ENCODE measurements at regions not wholly inside any gene's neighbourhood (a gene's known extent, or its start where the extent isn't known, plus 50 kb on each side); places are given as distances from the start of the nearest gene placed in this dataset.

DNA sequence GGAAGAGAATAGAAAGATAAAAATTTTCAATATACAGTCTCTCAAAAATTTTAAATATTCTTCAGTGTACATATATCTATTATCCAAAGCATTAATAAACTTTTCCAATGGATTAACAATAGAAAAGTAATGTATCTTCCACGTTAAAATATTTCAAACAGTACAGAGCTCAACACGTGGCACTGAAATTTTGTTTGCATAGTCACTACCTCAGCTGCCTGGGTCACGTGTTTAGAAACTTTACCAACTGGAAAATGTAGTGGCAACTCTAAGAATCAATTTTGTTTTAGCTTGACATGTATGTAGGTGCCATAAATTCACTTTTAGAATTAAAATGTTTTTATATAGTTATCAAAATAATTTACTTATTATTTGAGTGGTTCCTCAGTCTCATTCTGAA is 85.3 kb downstream of the CNTN3 start:
- POLR2A ChIA-PET: no interaction called here

GRCh38 chr3:74527566-74527965 is 86.9 kb downstream of the CNTN3 start:
- H3K27me3 Mint-ChIP-seq (ENCODE audit: insufficient read depth, unreplicated experiment): peaks cover 4% of the 10 kb centered on the region
- POLR2A ChIA-PET: no interaction called here
- Histone ChIP-seq H3K4me3 (ENCODE audit: low read depth, low read length) (no peak overlapping the region), H3K9me3 (no peaks in the 10 kb centered on the region), H3K36me3 (ENCODE audit: control insufficient read depth, insufficient read depth, low read length) (no peaks in the 10 kb centered on the region), H3K27me3 (replicated peaks; ENCODE audit: control insufficient read depth, insufficient read depth, low read length) (no peaks in the 10 kb centered on the region), H3K4me1 (no peaks in the 10 kb centered on the region)
- H3K4me1 Mint-ChIP-seq (ENCODE audit: low read depth, unreplicated experiment): peaks cover 9% of the 10 kb centered on the region
- no peaks in the 10 kb centered on the region for H3K9me3 Mint-ChIP-seq (ENCODE audit: unreplicated experiment)
- TF ChIP-seq, protein P1, sequence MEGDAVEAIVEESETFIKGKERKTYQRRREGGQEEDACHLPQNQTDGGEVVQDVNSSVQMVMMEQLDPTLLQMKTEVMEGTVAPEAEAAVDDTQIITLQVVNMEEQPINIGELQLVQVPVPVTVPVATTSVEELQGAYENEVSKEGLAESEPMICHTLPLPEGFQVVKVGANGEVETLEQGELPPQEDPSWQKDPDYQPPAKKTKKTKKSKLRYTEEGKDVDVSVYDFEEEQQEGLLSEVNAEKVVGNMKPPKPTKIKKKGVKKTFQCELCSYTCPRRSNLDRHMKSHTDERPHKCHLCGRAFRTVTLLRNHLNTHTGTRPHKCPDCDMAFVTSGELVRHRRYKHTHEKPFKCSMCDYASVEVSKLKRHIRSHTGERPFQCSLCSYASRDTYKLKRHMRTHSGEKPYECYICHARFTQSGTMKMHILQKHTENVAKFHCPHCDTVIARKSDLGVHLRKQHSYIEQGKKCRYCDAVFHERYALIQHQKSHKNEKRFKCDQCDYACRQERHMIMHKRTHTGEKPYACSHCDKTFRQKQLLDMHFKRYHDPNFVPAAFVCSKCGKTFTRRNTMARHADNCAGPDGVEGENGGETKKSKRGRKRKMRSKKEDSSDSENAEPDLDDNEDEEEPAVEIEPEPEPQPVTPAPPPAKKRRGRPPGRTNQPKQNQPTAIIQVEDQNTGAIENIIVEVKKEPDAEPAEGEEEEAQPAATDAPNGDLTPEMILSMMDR (IDR thresholded peaks at IDR 0.05; ENCODE audit: insufficient read depth in 1 of 2, low read depth in 1 of 2, low read length in 1 of 2, severe bottlenecking in 1 of 2, unreplicated experiment in 1 of 2): no peak
- no peak overlapping the region for H3K27ac Mint-ChIP-seq (ENCODE audit: unreplicated experiment)
- BruUV-seq (replicated peaks): no TSS peak
- DNase-seq: no peak
- H3K36me3 Mint-ChIP-seq (ENCODE audit: insufficient read depth, unreplicated experiment): no peaks in the 10 kb centered on the region
- no peak overlapping the region for H3K4me3 Mint-ChIP-seq (ENCODE audit: unreplicated experiment)
- intact Hi-C loops (cut with micrococcal nuclease; ENCODE audit: unreplicated experiment): no loop called here
- CTCF ChIA-PET: no interaction called here

More for the DNA sequence above, 85.3 kb downstream of the CNTN3 start:
- Mint-ChIP-seq H3K27ac (ENCODE audit: unreplicated experiment) (no peak overlapping the region), H3K27me3 (ENCODE audit: insufficient read depth, unreplicated experiment) (peaks cover 4% of the 10 kb centered on the region), H3K36me3 (ENCODE audit: insufficient read depth, unreplicated experiment) (no peaks in the 10 kb centered on the region), H3K4me1 (ENCODE audit: low read depth, unreplicated experiment) (peaks cover 9% of the 10 kb centered on the region), H3K9me3 (ENCODE audit: unreplicated experiment) (no peaks in the 10 kb centered on the region), H3K4me3 (ENCODE audit: unreplicated experiment) (no peak overlapping the region)
- BruUV-seq (replicated peaks): no TSS peak
- TF ChIP-seq, protein P1 (IDR thresholded peaks at IDR 0.05; ENCODE audit: insufficient read depth in 1 of 2, low read depth in 1 of 2, low read length in 1 of 2, severe bottlenecking in 1 of 2, unreplicated experiment in 1 of 2): no peak
- intact Hi-C loops (cut with micrococcal nuclease; ENCODE audit: unreplicated experiment): no loop called here
- H3K4me3 ChIP-seq (ENCODE audit: low read depth, low read length): no peak overlapping the region
- H3K4me1 ChIP-seq: no peaks in the 10 kb centered on the region
- no peak for DNase-seq
- CTCF ChIA-PET: no interaction called here
- H3K27me3 ChIP-seq (replicated peaks; ENCODE audit: control insufficient read depth, insufficient read depth, low read length): no peaks in the 10 kb centered on the region
- no peaks in the 10 kb centered on the region for H3K9me3 ChIP-seq
- no peaks in the 10 kb centered on the region for H3K36me3 ChIP-seq (ENCODE audit: control insufficient read depth, insufficient read depth, low read length)

- Mint-ChIP-seq H3K27ac (ENCODE audit: unreplicated experiment) (no peak overlapping the region), H3K36me3 (ENCODE audit: insufficient read depth, unreplicated experiment) (no peaks in the 10 kb centered on the region), H3K27me3 (ENCODE audit: insufficient read depth, unreplicated experiment) (peaks cover 2% of the 10 kb centered on the region), H3K9me3 (ENCODE audit: unreplicated experiment) (no peaks in the 10 kb centered on the region), H3K4me1 (ENCODE audit: low read depth, unreplicated experiment) (no peaks in the 10 kb centered on the region), H3K4me3 (ENCODE audit: unreplicated experiment) (no peak overlapping the region)
- H3K4me3 ChIP-seq (ENCODE audit: low read depth, low read length): no peak overlapping the region
- intact Hi-C loops (cut with micrococcal nuclease; ENCODE audit: unreplicated experiment): no loop called here
- no TSS peak for BruUV-seq (replicated peaks)
- no peaks in the 10 kb centered on the region for H3K9me3 ChIP-seq
- POLR2A ChIA-PET: no interaction called here
- CTCF ChIA-PET: no interaction called here
- DNase-seq: no peak
- no peaks in the 10 kb centered on the region for H3K36me3 ChIP-seq (ENCODE audit: control insufficient read depth, insufficient read depth, low read length)
- no peaks in the 10 kb centered on the region for H3K4me1 ChIP-seq
- TF ChIP-seq, protein P1 (IDR thresholded peaks at IDR 0.05; ENCODE audit: insufficient read depth in 1 of 2, low read depth in 1 of 2, low read length in 1 of 2, severe bottlenecking in 1 of 2, unreplicated experiment in 1 of 2): no peak
- H3K27me3 ChIP-seq (replicated peaks; ENCODE audit: control insufficient read depth, insufficient read depth, low read length): no peaks in the 10 kb centered on the region
Observed at GRCh38 chr3:74523811-74524210, 90.6 kb downstream of the CNTN3 start.

All from Caco-2 (cell line).